Epithelial cell of proximal tubule (primary cell): ENCODE measurements at regions not wholly inside any gene's neighbourhood (a gene's known extent, or its start where the extent isn't known, plus 50 kb on each side); places are given as distances from the start of the nearest gene placed in this dataset.

Source experiments
- DNase-seq: peaks from one replicate; pipeline ENCODE4 v3.0.0-alpha.2; 2011; ENCODE audit warnings: low read depth
- H3K4me3 ChIP-seq: 2 replicates; pipeline ENCODE4 v1.5.1; 2011; ENCODE audit warnings: low read depth, mild to moderate bottlenecking, low read length
- CTCF ChIP-seq: conservative IDR thresholded peaks from 2 replicates; pipeline ENCODE4 v1.5.1; 2012; ENCODE audit warnings: low read depth, mild to moderate bottlenecking, low read length

GRCh38 chr3:168964736-168965135, 698.8 kb downstream of the MECOM start:
- TF ChIP-seq CTCF = no peak
- no peak for DNase-seq
- no peak overlapping the region for H3K4me3 ChIP-seq

GRCh38 chr3:168961271-168961670, 702.2 kb downstream of the MECOM start:
- DNase-seq = no peak
- no peak overlapping the region for H3K4me3 ChIP-seq
- no peak for TF ChIP-seq CTCF

GRCh38 chr3:168959731-168960130, 703.8 kb downstream of the MECOM start:
- no peak for DNase-seq
- TF ChIP-seq CTCF = no peak
- no peak overlapping the region for H3K4me3 ChIP-seq

- no peak overlapping the region for H3K4me3 ChIP-seq
- no peak for TF ChIP-seq CTCF
- no peak for DNase-seq
Measured at GRCh38 chr3:168958466-168958865, 705.0 kb downstream of the MECOM start.

- no peak for TF ChIP-seq CTCF
- no peak overlapping the region for H3K4me3 ChIP-seq
- no peak for DNase-seq
Measured at GRCh38 chr3:168956076-168956475, 707.4 kb downstream of the MECOM start.

GRCh38 chr3:168952551-168952950, 711.0 kb downstream of the MECOM start:
- H3K4me3 ChIP-seq = no peak overlapping the region
- peak; percentile 43 for TF ChIP-seq CTCF
- DNase-seq = peak; percentile 37

- no peak overlapping the region for H3K4me3 ChIP-seq
- TF ChIP-seq CTCF = no peak
- no peak for DNase-seq
Measured at GRCh38 chr3:168951884-168952283, 711.6 kb downstream of the MECOM start.
